ENCODE measurements at regions not wholly inside any gene's neighbourhood (a gene's known extent, or its start where the extent isn't known, plus 50 kb on each side); places are given as distances from the start of the nearest gene placed in this dataset.

DNA sequence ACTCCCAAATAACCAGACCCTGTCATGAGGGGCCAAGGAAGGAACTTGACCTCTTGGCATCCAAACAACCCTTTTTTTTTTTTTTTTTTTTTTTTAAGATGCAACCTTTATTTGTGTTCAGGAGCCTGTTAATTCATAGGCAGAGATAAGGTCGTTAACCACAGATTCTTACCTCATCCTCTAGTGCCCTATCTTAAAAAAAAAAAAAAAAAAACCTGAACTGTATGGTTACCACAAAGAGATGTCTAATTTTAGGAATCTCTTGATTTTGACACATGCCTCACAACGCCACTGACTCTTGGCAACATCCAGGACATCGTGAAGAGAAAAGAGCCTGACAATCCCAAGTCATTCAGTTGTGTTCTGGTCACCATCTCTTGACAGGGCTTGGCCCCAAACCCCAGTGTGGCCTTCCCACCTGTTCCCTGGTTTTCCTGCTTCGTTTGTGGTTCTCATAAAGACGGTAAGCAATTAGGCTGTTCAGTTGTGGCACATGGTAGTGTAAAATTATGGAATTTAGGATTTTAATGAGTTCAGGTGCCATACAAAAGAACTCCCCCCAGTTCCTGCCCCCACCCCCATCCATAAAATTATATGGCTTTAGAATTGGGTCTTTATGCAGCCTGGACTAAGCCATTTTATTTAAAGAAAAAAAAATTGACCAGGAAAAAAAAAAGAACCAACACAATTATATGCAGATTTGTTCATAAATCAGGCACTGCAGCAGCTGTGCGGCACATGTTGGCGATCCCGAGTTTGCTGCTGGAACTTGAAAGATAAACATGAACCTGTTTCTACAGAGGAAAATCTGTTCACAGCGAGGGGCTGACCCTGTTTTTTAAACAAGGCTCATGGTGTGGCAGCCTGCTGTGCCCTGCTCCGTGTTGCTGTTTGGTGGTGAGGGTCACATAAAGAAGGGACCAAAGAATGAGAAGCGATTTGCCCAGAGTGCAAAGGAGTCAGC is 267.8 kb upstream of the CLINT1 start:
- intact Hi-C loops (cut with micrococcal nuclease; ENCODE audit: unreplicated experiment), result no loop called here
- Histone ChIP-seq H2AFZ (ENCODE audit: low read length) (no peak overlapping the region), H3K36me3 (ENCODE audit: insufficient read depth, low read length) (no peaks in the 10 kb centered on the region), H3K9me3 (ENCODE audit: low read length) (no peaks in the 10 kb centered on the region), H3K79me2 (ENCODE audit: insufficient read depth, low read depth, low read length) (no peaks in the 10 kb centered on the region), H3K4me1 (ENCODE audit: insufficient read depth, low read length, poor library complexity, severe bottlenecking) (no peaks in the 10 kb centered on the region), H3K4me2 (ENCODE audit: low read length) (no peak overlapping the region), H3K9me2 (ENCODE audit: insufficient read depth, low read length) (no peaks in the 10 kb centered on the region), H3K4me3 (ENCODE audit: low read depth, low read length, poor library complexity, severe bottlenecking) (no peak overlapping the region), H3K27ac (ENCODE audit: low read depth, low read length, poor library complexity, severe bottlenecking) (no peak overlapping the region), H4K20me1 (ENCODE audit: insufficient read depth, low read length) (no peaks in the 10 kb centered on the region)
- ChIA-PET CTCF (ENCODE audit: unreplicated experiment) (no interaction called here), POLR2A (no interaction called here)
- DNase-seq (ENCODE audit: low spot score), result no peak
- no TSS peak for BruUV-seq (replicated peaks)
- TF ChIP-seq EZH2phosphoT487 (IDR thresholded peaks at IDR 0.05; ENCODE audit: borderline replicate concordance, low read depth, low read length) (no peak), CTCF (conservative IDR thresholded peaks at IDR 0.05; ENCODE audit: low read length) (no peak)

DNA sequence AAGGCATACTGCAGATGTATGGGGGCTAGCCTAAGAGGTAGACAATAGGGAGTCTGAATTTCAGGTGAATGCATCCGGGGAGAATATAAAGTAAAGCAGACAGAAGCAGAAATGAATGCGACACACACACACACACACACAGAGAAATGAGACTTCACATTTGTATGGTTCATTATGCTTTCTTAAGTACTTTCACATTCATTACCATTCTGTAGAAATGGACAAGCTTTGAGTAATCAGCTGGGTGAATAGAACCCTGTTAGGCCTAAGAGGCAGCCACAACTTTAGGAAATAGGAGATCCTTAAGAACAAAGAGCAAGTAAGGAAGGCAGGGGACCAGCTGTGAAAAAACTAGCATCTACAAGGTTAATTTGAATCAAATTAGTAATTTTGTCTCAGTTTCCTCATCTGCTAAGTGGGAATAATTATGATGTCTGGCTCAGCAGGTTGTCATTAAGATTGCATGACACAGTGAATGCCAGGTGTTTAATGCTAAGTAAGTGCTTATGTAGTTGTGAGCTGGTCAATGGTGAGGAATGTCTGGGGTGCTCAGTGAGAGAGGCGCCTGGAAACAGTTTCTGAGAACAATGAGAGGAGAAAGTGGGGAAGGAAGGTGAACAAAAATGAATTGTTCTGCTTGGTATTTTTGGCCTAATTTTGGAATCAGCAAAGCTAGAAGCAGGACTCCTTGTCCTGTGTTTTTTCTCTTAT is 265.8 kb upstream of the CLINT1 start:
- intact Hi-C loops (cut with micrococcal nuclease; ENCODE audit: unreplicated experiment), result no loop called here
- H3K36me3 ChIP-seq (ENCODE audit: insufficient read depth, low read length), result no peaks in the 10 kb centered on the region
- H3K4me3 ChIP-seq (ENCODE audit: low read depth, low read length, poor library complexity, severe bottlenecking), result no peak overlapping the region
- H3K9me2 ChIP-seq (ENCODE audit: insufficient read depth, low read length), result no peaks in the 10 kb centered on the region
- H3K9me3 ChIP-seq (ENCODE audit: low read length), result no peaks in the 10 kb centered on the region
- TF ChIP-seq CTCF (conservative IDR thresholded peaks at IDR 0.05; ENCODE audit: low read length) (no peak), EZH2phosphoT487 (IDR thresholded peaks at IDR 0.05; ENCODE audit: borderline replicate concordance, low read depth, low read length) (no peak)
- H2AFZ ChIP-seq (ENCODE audit: low read length), result no peak overlapping the region
- no peak for DNase-seq (ENCODE audit: low spot score)
- H3K4me2 ChIP-seq (ENCODE audit: low read length), result no peak overlapping the region
- ChIA-PET CTCF (ENCODE audit: unreplicated experiment) (no interaction called here), POLR2A (interaction anchor here (0.6 to 1.5 kb wide), 4 partner anchors 13 to 987 kb away, joined by 3 to 4 read pairs (median 3); no protein-coding TSS in a partner anchor)
- H4K20me1 ChIP-seq (ENCODE audit: insufficient read depth, low read length), result no peaks in the 10 kb centered on the region
- no peaks in the 10 kb centered on the region for H3K79me2 ChIP-seq (ENCODE audit: insufficient read depth, low read depth, low read length)
- BruUV-seq (replicated peaks), result no TSS peak
- no peaks in the 10 kb centered on the region for H3K4me1 ChIP-seq (ENCODE audit: insufficient read depth, low read length, poor library complexity, severe bottlenecking)
- no peak overlapping the region for H3K27ac ChIP-seq (ENCODE audit: low read depth, low read length, poor library complexity, severe bottlenecking)
